Esophagus (tissue), 2 donors: ENCODE measurements at regions not wholly inside any gene's neighbourhood (a gene's known extent, or its start where the extent isn't known, plus 50 kb on each side); places are given as distances from the start of the nearest gene placed in this dataset.

Experiments
- H3K27ac ChIP-seq, 2 donors: one replicate each; pipeline ENCODE4 v1.5.1; 2013; ENCODE audit warnings: low read depth in 2 of 2, mild to moderate bottlenecking in 2 of 2, inconsistent platforms in 1 of 2, low read length in 1 of 2, moderate library complexity in 1 of 2
- H3K27me3 ChIP-seq, 2 donors: one replicate each; pipeline ENCODE4 v1.6.1; 2013; ENCODE audit warnings: low read length in 2 of 2, control low read depth in 1 of 2, mild to moderate bottlenecking in 1 of 2; ENCODE audit not compliant: insufficient read depth in 2 of 2, control insufficient read depth in 1 of 2
- H3K36me3 ChIP-seq, 2 donors: one replicate each; pipeline ENCODE4 v1.6.1; 2013; ENCODE audit warnings: low read length in 1 of 2; ENCODE audit not compliant: control insufficient read depth in 2 of 2, insufficient read depth in 2 of 2
- H3K4me1 ChIP-seq, 2 donors: one replicate each; pipeline ENCODE4 v1.6.1; 2013; ENCODE audit warnings: low read length in 1 of 2; ENCODE audit not compliant: control insufficient read depth in 2 of 2, insufficient read depth in 2 of 2
- H3K4me3 ChIP-seq, 2 donors: one replicate each; pipeline ENCODE4 v1.5.1; 2013; ENCODE audit warnings: low read length in 2 of 2, mild to moderate bottlenecking in 2 of 2, low read depth in 1 of 2, moderate library complexity in 1 of 2
- H3K9me3 ChIP-seq, 2 donors: one replicate each; pipeline ENCODE4 v1.6.1; 2013; ENCODE audit warnings: mild to moderate bottlenecking in 2 of 2, low read depth in 1 of 2, low read length in 1 of 2, moderate library complexity in 1 of 2; ENCODE audit not compliant: control insufficient read depth in 2 of 2, insufficient read depth in 1 of 2
- WGBS, 2 donors: extraction: QIAGEN DNeasy Blood & Tissue Kit; methylation state at CpG; one replicate each; pipeline ENCODE4 v1.1.7; 2013; 5-methylcytosine and 5-hydroxymethylcytosine counted together
- donor health status: healthy with polysubstance abuse.
- donor health status: Bipolar disorder and iron deficiency.

DNA sequence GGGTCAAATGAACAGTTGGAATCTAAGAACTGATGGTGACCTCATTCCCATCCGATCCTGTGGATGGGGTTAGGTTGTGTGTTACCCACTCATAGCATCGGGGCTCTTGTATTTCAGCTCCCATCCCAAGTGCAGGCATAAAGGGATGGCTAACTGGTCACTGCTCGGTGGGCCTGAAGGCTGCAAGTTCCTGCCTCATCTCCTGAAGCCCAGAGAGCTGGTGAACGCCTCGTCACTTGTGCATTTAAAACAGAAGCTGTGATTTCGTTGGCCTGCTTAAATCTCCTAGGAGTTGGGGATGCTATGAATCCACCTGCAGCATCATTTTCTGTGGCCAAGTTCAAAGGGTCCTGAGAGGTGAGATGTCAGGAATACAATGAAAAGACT is 477.0 kb downstream of the TBC1D22A start:
- no peaks in the 10 kb centered on the region for H3K4me1 ChIP-seq
- H3K27ac ChIP-seq = no peak overlapping the region
- peaks cover 0 to 2% of the 10 kb centered on the region in 2 donors for H3K27me3 ChIP-seq
- H3K4me3 ChIP-seq = no peak overlapping the region
- H3K36me3 ChIP-seq = no peaks in the 10 kb centered on the region
- WGBS, 2 donors = 75 to 76% methylated on average over 6 of the region's 6 CpGs
- no peaks in the 10 kb centered on the region for H3K9me3 ChIP-seq

- Histone ChIP-seq H3K36me3 (no peaks in the 10 kb centered on the region), H3K27ac (no peak overlapping the region), H3K4me3 (no peak overlapping the region), H3K9me3 (peaks cover 0 to 1% of the 10 kb centered on the region in 2 donors), H3K27me3 (peaks cover 0 to 2% of the 10 kb centered on the region in 2 donors), H3K4me1 (no peaks in the 10 kb centered on the region)
- WGBS, 2 donors = 63 to 64% methylated on average over 10 of the region's 10 CpGs
These were observed 476.4 kb downstream of the TBC1D22A start for GRCh38 chr22:47238690-47239473.

- WGBS, 2 donors = 63 to 67% methylated on average over 7 of the region's 7 CpGs
These were observed 475.5 kb downstream of the TBC1D22A start for GRCh38 chr22:47237890-47238480.

DNA sequence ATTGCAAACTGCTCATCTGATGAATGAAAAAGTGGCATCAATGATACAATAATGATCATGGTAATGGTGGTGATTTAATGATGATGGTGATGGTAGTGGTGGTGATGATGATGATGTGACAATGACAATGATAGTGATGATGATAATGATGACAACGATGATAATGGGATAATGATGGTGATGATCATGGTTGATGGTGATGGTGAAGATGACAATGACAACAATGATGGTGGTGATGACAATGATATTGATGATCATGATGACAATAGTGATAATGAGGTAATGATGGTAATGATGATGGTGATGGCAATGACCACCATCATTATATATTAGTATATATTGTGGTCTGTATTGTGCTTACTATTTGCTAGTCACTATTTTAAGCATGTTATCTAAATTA is 474.3 kb downstream of the TBC1D22A start:
- WGBS, 2 donors = 86 to 93% methylated on average over 1 of the region's 1 CpG
- Histone ChIP-seq H3K27me3 (peaks cover 0 to 2% of the 10 kb centered on the region in 2 donors), H3K4me1 (no peaks in the 10 kb centered on the region), H3K9me3 (peaks cover 3 to 10% of the 10 kb centered on the region in 2 donors), H3K4me3 (no peak overlapping the region), H3K27ac (no peak overlapping the region), H3K36me3 (no peaks in the 10 kb centered on the region)

More at GRCh38 chr22:47237890-47238480, 475.5 kb downstream of the TBC1D22A start:
- Histone ChIP-seq H3K4me1 (no peaks in the 10 kb centered on the region), H3K4me3 (no peak overlapping the region), H3K27ac (no peak overlapping the region), H3K9me3 (peaks cover 0 to 8% of the 10 kb centered on the region in 2 donors), H3K27me3 (peaks cover 0 to 2% of the 10 kb centered on the region in 2 donors), H3K36me3 (no peaks in the 10 kb centered on the region)

- peaks cover 3 to 10% of the 10 kb centered on the region in 2 donors for H3K9me3 ChIP-seq
- peaks cover 0 to 2% of the 10 kb centered on the region in 2 donors for H3K27me3 ChIP-seq
- H3K4me1 ChIP-seq = no peaks in the 10 kb centered on the region
- no peaks in the 10 kb centered on the region for H3K36me3 ChIP-seq
- WGBS, 2 donors = 58 to 75% methylated on average over 2 of the region's 2 CpGs
- no peak overlapping the region for H3K27ac ChIP-seq
- H3K4me3 ChIP-seq = no peak overlapping the region
These were observed 473.7 kb downstream of the TBC1D22A start for GRCh38 chr22:47236161-47236560.

- WGBS, 2 donors = 71 to 74% methylated on average over 9 of the region's 9 CpGs
- H3K27me3 ChIP-seq = no peaks in the 10 kb centered on the region
These were observed 471.1 kb downstream of the TBC1D22A start for GRCh38 chr22:47233316-47234243.

GRCh38 chr22:47232753-47233152 is 470.3 kb downstream of the TBC1D22A start:
- H3K27ac ChIP-seq = no peak overlapping the region
- H3K4me3 ChIP-seq = no peak overlapping the region
- H3K27me3 ChIP-seq = no peaks in the 10 kb centered on the region
- no peaks in the 10 kb centered on the region for H3K36me3 ChIP-seq
- WGBS, 2 donors = 77 to 85% methylated on average over 7 of the region's 7 CpGs
- H3K9me3 ChIP-seq = peaks cover 3 to 10% of the 10 kb centered on the region in 2 donors
- no peaks in the 10 kb centered on the region for H3K4me1 ChIP-seq

More at GRCh38 chr22:47233316-47234243, 471.1 kb downstream of the TBC1D22A start:
- Histone ChIP-seq H3K27ac (no peak overlapping the region), H3K4me3 (no peak overlapping the region), H3K36me3 (no peaks in the 10 kb centered on the region), H3K9me3 (peaks cover 3 to 10% of the 10 kb centered on the region in 2 donors), H3K4me1 (no peaks in the 10 kb centered on the region)

DNA sequence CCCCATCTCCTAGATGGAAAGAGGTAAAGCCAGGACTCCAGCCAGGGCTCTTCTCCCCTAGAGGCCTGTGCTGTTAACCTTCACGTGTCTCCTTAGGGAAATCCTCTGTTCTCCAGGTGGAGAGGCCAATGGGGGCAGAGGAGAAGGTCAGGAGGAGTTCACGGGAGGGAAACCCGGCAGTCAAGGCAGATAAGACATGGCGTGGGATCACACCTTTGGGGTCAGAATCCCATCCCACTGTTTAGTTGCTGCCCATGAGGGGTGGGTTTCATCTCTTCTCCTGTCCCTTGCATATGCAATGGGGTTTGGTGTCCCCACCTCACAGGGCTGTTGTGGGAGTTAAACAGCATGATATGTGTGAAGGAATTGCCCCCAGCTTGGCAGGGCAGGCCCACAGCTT is 469.7 kb downstream of the TBC1D22A start:
- Histone ChIP-seq H3K4me3 (no peak overlapping the region), H3K27ac (no peak overlapping the region), H3K4me1 (no peaks in the 10 kb centered on the region), H3K36me3 (no peaks in the 10 kb centered on the region), H3K27me3 (no peaks in the 10 kb centered on the region), H3K9me3 (peaks cover 3 to 10% of the 10 kb centered on the region in 2 donors)
- 65 to 77% methylated on average over 4 of the region's 4 CpGs for WGBS, 2 donors

GRCh38 chr22:47231759-47232158 is 469.3 kb downstream of the TBC1D22A start:
- no peak overlapping the region for H3K27ac ChIP-seq
- WGBS, 2 donors = 72 to 76% methylated on average over 7 of the region's 7 CpGs
- H3K27me3 ChIP-seq = no peaks in the 10 kb centered on the region
- H3K36me3 ChIP-seq = no peaks in the 10 kb centered on the region
- peaks cover 3 to 10% of the 10 kb centered on the region in 2 donors for H3K9me3 ChIP-seq
- H3K4me1 ChIP-seq = no peaks in the 10 kb centered on the region
- no peak overlapping the region for H3K4me3 ChIP-seq
